HEK293 (cell line): ENCODE measurements at regions not wholly inside any gene's neighbourhood (a gene's known extent, or its start where the extent isn't known, plus 50 kb on each side); places are given as distances from the start of the nearest gene placed in this dataset.

Experiments used
- CTCF ChIA-PET: fragments of 350-600 bp; formaldehyde crosslinking; extraction: SDS; loops from one replicate; lab custom pipeline; 2021; ENCODE audit warnings: antibody characterized with exemption; lab: Yijun Ruan, JAX
- POLR2A ChIA-PET: fragments of 300-600 bp; formaldehyde crosslinking; extraction: SDS; loops from one replicate; lab custom pipeline; 2020; ENCODE audit warnings: antibody characterized with exemption, inconsistent platforms; lab: Yijun Ruan, JAX
- H3K27ac ChIP-seq: fragments of 200-500 bp; sonication (Bioruptor generic); 2 replicates; pipeline ENCODE4 v1.5.1; 2014; ENCODE audit warnings: low read depth, low read length, control low read depth, inconsistent platforms; ENCODE audit errors: extremely low read depth
- H3K36me3 ChIP-seq, 2 experiments: fragments of 200-500 bp in 1 of 2; sonication (Bioruptor generic) in 1 of 2; 1 replicate in 1 of 2; 2 replicates in 1 of 2; pipeline ENCODE4 v1.5.1; 2014 to 2017; ENCODE audit warnings: inconsistent platforms in 2 of 2, low read length in 2 of 2; ENCODE audit not compliant: control insufficient read depth in 2 of 2, insufficient read depth in 1 of 2
- H3K4me1 ChIP-seq: fragments of 200-500 bp; sonication (Bioruptor generic); 2 replicates; pipeline ENCODE4 v1.5.1; 2014; ENCODE audit warnings: mild to moderate bottlenecking, low read length, inconsistent platforms; ENCODE audit not compliant: control insufficient read depth, insufficient read depth
- H3K4me3 ChIP-seq: 2 replicates; pipeline ENCODE4 v1.5.1; 2011; ENCODE audit warnings: low read depth, mild to moderate bottlenecking, control low read depth, low read length, moderate library complexity
- H3K9me3 ChIP-seq: fragments of 200-500 bp; sonication (Bioruptor generic); 2 replicates; pipeline ENCODE4 v1.5.1; 2014; ENCODE audit warnings: low read depth, low read length, inconsistent platforms; ENCODE audit not compliant: control insufficient read depth, insufficient read depth
- FEZF1 ChIP-seq: fragments of 450-650 bp; formaldehyde crosslinking; IDR thresholded peaks from 2 replicates; pipeline ENCODE4 v1.5.1; 2016; ENCODE audit warnings: missing biosample characterization, missing genetic modification characterization
- GLI2 ChIP-seq: fragments of 450-650 bp; formaldehyde crosslinking; IDR thresholded peaks from 2 replicates; pipeline ENCODE4; 2017; ENCODE audit warnings: missing biosample characterization, missing genetic modification characterization, low read depth, borderline replicate concordance
- KLF1 ChIP-seq: fragments of 450-650 bp; formaldehyde crosslinking; IDR thresholded peaks from 2 replicates; pipeline ENCODE4 v1.5.1; 2016; ENCODE audit warnings: missing biosample characterization, missing genetic modification characterization
- OVOL3 ChIP-seq: fragments of 450-650 bp; formaldehyde crosslinking; IDR thresholded peaks from 2 replicates; pipeline ENCODE4 v1.5.1; 2016; ENCODE audit warnings: missing biosample characterization, missing genetic modification characterization
- PRDM1 ChIP-seq: fragments of 450-650 bp; formaldehyde crosslinking; IDR thresholded peaks from 2 replicates; pipeline ENCODE4; 2016; ENCODE audit warnings: missing biosample characterization, missing genetic modification characterization
- ZBTB1 ChIP-seq: fragments of 450-650 bp; formaldehyde crosslinking; IDR thresholded peaks from 2 replicates; pipeline ENCODE4 v1.5.1; 2016; ENCODE audit warnings: missing biosample characterization, missing genetic modification characterization
- ZNF140 ChIP-seq: fragments of 450-650 bp; formaldehyde crosslinking; IDR thresholded peaks from 2 replicates; pipeline ENCODE4 v1.5.1; 2016; ENCODE audit warnings: missing biosample characterization, missing genetic modification characterization
- ZNF16 ChIP-seq: fragments of 450-650 bp; formaldehyde crosslinking; IDR thresholded peaks from 2 replicates; pipeline ENCODE4 v1.5.1; 2016; ENCODE audit warnings: low read depth, missing biosample characterization, missing genetic modification characterization
- ZNF211 ChIP-seq: fragments of 450-650 bp; formaldehyde crosslinking; IDR thresholded peaks from 2 replicates; pipeline ENCODE4 v1.5.1; 2016; ENCODE audit warnings: low read depth, missing biosample characterization, missing genetic modification characterization
- ZNF354C ChIP-seq: fragments of 450-650 bp; formaldehyde crosslinking; IDR thresholded peaks from 2 replicates; pipeline ENCODE4 v1.5.1; 2016; ENCODE audit warnings: missing biosample characterization, missing genetic modification characterization, low read depth, borderline replicate concordance
- ZNF37A ChIP-seq: fragments of 450-650 bp; IDR thresholded peaks from 2 replicates; pipeline ENCODE4 v1.5.1; 2018; ENCODE audit warnings: missing biosample characterization, missing genetic modification characterization
- ZNF416 ChIP-seq: fragments of 450-650 bp; formaldehyde crosslinking; IDR thresholded peaks from 2 replicates; pipeline ENCODE4 v1.5.1; 2016; ENCODE audit warnings: missing biosample characterization, missing genetic modification characterization
- ZNF426 ChIP-seq: fragments of 450-650 bp; formaldehyde crosslinking; IDR thresholded peaks from 2 replicates; pipeline ENCODE4 v1.5.1; 2017; ENCODE audit warnings: missing biosample characterization, missing genetic modification characterization, mild to moderate bottlenecking, inconsistent platforms, moderate library complexity
- ZNF529 ChIP-seq: fragments of 450-650 bp; formaldehyde crosslinking; IDR thresholded peaks from 2 replicates; pipeline ENCODE4 v1.5.1; 2017; ENCODE audit warnings: missing genetic modification characterization, missing biosample characterization; ENCODE audit not compliant: insufficient replicate concordance
- ZNF544 ChIP-seq: fragments of 450-650 bp; formaldehyde crosslinking; IDR thresholded peaks from 2 replicates; pipeline ENCODE4 v1.5.0; 2017; ENCODE audit warnings: missing biosample characterization, missing genetic modification characterization
- ZNF660 ChIP-seq: fragments of 450-650 bp; IDR thresholded peaks from 2 replicates; pipeline ENCODE4 v1.5.1; 2018; ENCODE audit warnings: missing biosample characterization, mild to moderate bottlenecking, missing genetic modification characterization
- ZNF707 ChIP-seq: fragments of 450-650 bp; formaldehyde crosslinking; IDR thresholded peaks from 2 replicates; pipeline ENCODE4 v1.5.1; 2016; ENCODE audit warnings: missing biosample characterization, missing genetic modification characterization
- ZNF747 ChIP-seq: fragments of 450-650 bp; formaldehyde crosslinking; IDR thresholded peaks from 2 replicates; pipeline ENCODE4 v1.5.1; 2016; ENCODE audit warnings: missing biosample characterization, missing genetic modification characterization
- ZNF768 ChIP-seq: fragments of 450-650 bp; formaldehyde crosslinking; IDR thresholded peaks from 2 replicates; pipeline ENCODE4 v1.5.1; 2018; ENCODE audit warnings: missing biosample characterization, mild to moderate bottlenecking, missing genetic modification characterization
- ZNF777 ChIP-seq: fragments of 450-650 bp; formaldehyde crosslinking; IDR thresholded peaks from 2 replicates; pipeline ENCODE4 v1.5.1; 2017; ENCODE audit warnings: missing biosample characterization, missing genetic modification characterization, borderline replicate concordance
- ZNF837 ChIP-seq: fragments of 450-650 bp; formaldehyde crosslinking; IDR thresholded peaks from 2 replicates; pipeline ENCODE4 v1.5.1; 2016; ENCODE audit warnings: missing biosample characterization, missing genetic modification characterization
- TF ChIP-seq, protein P1 (sequence below): fragments of 450-650 bp; formaldehyde crosslinking; IDR thresholded peaks from 2 replicates; pipeline ENCODE4 v1.5.1; 2016; ENCODE audit warnings: missing biosample characterization, missing genetic modification characterization
- TF ChIP-seq, protein P2 (sequence below): fragments of 450-650 bp; formaldehyde crosslinking; IDR thresholded peaks from 2 replicates; pipeline ENCODE4 v1.5.1; 2016; ENCODE audit warnings: missing biosample characterization, missing genetic modification characterization

GRCh38 chr18:65287652-65288051 is 463.2 kb upstream of the CDH7 start:
- H3K9me3 ChIP-seq: no peaks in the 10 kb centered on the region
- no peaks in the 10 kb centered on the region for H3K36me3 ChIP-seq
- ChIA-PET CTCF (no interaction called here), POLR2A (no interaction called here)
- H3K4me3 ChIP-seq: no peak overlapping the region
- no peaks in the 10 kb centered on the region for H3K4me1 ChIP-seq
- H3K27ac ChIP-seq: no peak overlapping the region
- TF ChIP-seq ZNF768 (tag by site-specific recombination): no peak
- no peak for TF ChIP-seq ZNF16 (tag by site-specific recombination)
- TF ChIP-seq ZNF416 (tag by site-specific recombination): no peak
- no peak for TF ChIP-seq GLI2 (tag by site-specific recombination)
- no peak for TF ChIP-seq ZNF747
- TF ChIP-seq, protein P1, sequence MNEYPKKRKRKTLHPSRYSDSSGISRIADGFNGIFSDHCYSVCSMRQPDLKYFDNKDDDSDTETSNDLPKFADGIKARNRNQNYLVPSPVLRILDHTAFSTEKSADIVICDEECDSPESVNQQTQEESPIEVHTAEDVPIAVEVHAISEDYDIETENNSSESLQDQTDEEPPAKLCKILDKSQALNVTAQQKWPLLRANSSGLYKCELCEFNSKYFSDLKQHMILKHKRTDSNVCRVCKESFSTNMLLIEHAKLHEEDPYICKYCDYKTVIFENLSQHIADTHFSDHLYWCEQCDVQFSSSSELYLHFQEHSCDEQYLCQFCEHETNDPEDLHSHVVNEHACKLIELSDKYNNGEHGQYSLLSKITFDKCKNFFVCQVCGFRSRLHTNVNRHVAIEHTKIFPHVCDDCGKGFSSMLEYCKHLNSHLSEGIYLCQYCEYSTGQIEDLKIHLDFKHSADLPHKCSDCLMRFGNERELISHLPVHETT: no peak
- no peak for TF ChIP-seq ZNF544 (tag by site-specific recombination)
- no peak for TF ChIP-seq ZNF140 (tag by site-specific recombination)
- TF ChIP-seq, all 188 proteins: peak for 0

DNA sequence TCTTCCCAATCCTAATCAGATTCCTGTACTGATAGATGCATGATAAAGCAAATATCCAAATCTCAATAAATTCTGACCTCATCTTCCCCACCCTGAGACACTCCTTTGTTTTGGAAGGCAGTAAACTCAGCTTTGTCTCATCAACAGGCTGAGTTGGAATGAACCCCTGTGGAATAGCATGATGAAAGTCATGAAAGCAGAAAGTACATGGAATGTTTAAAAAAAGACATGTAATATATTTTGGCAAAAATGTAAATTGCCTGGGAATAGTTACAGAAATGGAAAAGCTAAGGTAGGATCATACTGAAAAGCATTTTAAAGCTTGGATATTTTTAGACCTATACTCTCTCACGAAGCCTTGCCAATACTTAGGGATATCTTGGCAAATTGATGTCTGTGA is 468.7 kb upstream of the CDH7 start:
- no peaks in the 10 kb centered on the region for H3K36me3 ChIP-seq
- H3K4me1 ChIP-seq: no peaks in the 10 kb centered on the region
- H3K27ac ChIP-seq: no peak overlapping the region
- ChIA-PET CTCF (no interaction called here), POLR2A (no interaction called here)
- TF ChIP-seq ZNF140 (tag by site-specific recombination) (no peak), PRDM1 (no peak), ZNF211 (tag by site-specific recombination) (no peak), ZNF529 (tag by site-specific recombination) (no peak), ZBTB1 (tag by site-specific recombination) (no peak), ZNF707 (tag by site-specific recombination) (no peak), ZNF37A (tag by site-specific recombination) (no peak), ZNF837 (no peak), ZNF354C (tag by site-specific recombination) (no peak), KLF1 (tag by site-specific recombination) (no peak), ZNF777 (tag by site-specific recombination) (no peak), FEZF1 (tag by site-specific recombination) (no peak), OVOL3 (no peak), ZNF660 (no peak), ZNF426 (tag by site-specific recombination) (no peak)
- TF ChIP-seq, protein P2, sequence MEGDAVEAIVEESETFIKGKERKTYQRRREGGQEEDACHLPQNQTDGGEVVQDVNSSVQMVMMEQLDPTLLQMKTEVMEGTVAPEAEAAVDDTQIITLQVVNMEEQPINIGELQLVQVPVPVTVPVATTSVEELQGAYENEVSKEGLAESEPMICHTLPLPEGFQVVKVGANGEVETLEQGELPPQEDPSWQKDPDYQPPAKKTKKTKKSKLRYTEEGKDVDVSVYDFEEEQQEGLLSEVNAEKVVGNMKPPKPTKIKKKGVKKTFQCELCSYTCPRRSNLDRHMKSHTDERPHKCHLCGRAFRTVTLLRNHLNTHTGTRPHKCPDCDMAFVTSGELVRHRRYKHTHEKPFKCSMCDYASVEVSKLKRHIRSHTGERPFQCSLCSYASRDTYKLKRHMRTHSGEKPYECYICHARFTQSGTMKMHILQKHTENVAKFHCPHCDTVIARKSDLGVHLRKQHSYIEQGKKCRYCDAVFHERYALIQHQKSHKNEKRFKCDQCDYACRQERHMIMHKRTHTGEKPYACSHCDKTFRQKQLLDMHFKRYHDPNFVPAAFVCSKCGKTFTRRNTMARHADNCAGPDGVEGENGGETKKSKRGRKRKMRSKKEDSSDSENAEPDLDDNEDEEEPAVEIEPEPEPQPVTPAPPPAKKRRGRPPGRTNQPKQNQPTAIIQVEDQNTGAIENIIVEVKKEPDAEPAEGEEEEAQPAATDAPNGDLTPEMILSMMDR (tag by site-specific recombination): no peak
- no peak overlapping the region for H3K4me3 ChIP-seq
- no peaks in the 10 kb centered on the region for H3K9me3 ChIP-seq
